ACHN (cell line): ENCODE measurements at regions not wholly inside any gene's neighbourhood (a gene's known extent, or its start where the extent isn't known, plus 50 kb on each side); places are given as distances from the start of the nearest gene placed in this dataset.

Source experiments
- DNase-seq: peaks from one replicate; pipeline ENCODE4 v3.0.0-alpha.2; 2015
- in situ Hi-C: cut with HindIII; loops from 2 replicates; pipeline ENCODE4 v1.10.0; 2017; ENCODE audit warnings: low sequenced_read_pairs, low pct_ligation_motif_present, low pct_unique_long_range_greater_than_20kb

DNA sequence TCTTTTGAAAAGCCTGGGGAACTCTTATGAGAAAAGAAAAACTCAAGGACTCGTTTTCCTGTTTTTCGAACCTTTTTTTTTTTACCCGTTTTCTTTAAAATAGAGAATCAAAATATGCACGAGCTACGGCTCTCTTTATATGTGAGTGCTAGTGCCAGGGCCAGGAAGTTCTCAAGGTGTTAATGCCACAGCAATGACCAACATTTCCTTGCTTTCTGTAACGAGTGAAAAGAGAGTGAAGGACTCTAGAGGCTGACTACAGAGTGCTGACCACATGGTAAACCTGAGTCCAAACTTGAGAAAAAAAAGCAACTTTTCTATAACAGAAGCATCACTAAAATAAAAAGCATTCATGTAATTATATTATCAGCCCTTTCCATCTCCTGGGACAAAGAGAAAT, 102.2 kb upstream of the SLC28A3 start:
- in situ Hi-C loops: no loop called here
- no peak for DNase-seq

DNA sequence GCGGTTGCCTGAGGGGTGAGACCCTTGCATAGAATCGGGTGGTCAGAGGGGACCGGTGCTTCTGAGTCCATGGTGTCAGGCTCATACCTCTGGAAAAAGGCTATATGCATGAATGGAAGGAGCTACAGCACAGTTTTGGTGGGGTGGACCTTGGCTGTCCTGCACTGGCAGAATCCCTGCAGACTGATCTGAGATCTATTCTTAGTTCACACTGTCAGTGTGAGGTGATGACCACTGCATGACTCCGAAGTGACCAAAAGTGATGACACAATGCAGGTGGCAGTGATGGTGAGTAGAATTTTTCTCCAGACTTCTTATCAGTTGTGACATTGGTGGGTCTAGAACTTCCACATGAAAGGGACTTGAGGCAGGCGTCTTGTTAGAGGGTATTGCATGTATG, 105.2 kb upstream of the SLC28A3 start:
- in situ Hi-C loops: no loop called here
- DNase-seq: no peak

- in situ Hi-C loops: no loop called here
- no peak for DNase-seq
Observed at GRCh38 chr9:84447305-84447704, 106.7 kb upstream of the SLC28A3 start.

DNA sequence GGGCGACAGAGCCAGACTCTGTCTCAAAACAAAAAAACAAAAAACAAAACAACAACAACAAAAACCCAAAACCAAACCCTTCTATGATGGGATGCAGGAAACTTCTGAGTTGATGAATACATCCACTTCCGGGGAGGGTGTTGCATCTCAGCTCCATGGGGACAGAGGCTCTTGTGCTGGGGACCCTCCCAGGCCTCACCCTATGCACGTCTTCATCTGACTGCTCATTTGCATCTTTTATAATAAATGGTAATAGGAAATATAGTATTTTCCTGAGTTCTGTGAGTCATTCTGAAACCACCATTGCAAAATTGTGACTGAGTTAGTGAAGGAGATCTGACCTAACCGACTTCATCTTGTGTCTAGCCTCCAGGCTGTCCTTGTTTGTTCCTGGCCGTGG, 109.5 kb upstream of the SLC28A3 start:
- in situ Hi-C loops: no loop called here
- no peak for DNase-seq

GRCh38 chr9:84456527-84456926, 116.0 kb upstream of the SLC28A3 start:
- DNase-seq: no peak

GRCh38 chr9:84460695-84461094, 120.1 kb upstream of the SLC28A3 start:
- in situ Hi-C loops: no loop called here
- DNase-seq: no peak

More at GRCh38 chr9:84456527-84456926, 116.0 kb upstream of the SLC28A3 start:
- in situ Hi-C loops: no loop called here

GRCh38 chr9:84463272-84463671, 122.7 kb upstream of the SLC28A3 start:
- no peak for DNase-seq
- in situ Hi-C loops: no loop called here

GRCh38 chr9:84466580-84467285, 126.2 kb upstream of the SLC28A3 start:
- no peak for DNase-seq
- in situ Hi-C loops: no loop called here

DNA sequence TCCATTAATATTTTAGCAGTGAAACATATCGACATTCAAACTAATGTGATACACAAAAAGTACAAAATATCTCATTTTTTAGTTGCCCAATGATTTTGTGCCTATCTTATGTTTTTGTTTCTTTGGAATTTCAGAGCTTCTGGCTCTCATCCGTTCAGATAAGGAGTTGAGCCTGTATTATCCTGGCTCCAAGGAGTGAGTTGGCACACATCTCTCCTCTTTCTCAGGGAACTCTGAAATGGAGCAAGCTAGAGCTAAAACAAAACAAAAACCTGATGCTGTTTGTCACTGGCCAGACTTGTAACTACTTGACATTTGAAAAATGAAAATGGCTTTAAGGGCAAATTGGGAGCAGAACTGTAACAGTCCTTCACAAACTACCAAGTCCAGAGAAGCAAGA, 131.3 kb upstream of the SLC28A3 start:
- in situ Hi-C loops: no loop called here
- DNase-seq: no peak

- in situ Hi-C loops: no loop called here
- no peak for DNase-seq
Observed at GRCh38 chr9:84478996-84479395, 138.4 kb upstream of the SLC28A3 start.

- in situ Hi-C loops: no loop called here
- DNase-seq: no peak
Observed at GRCh38 chr9:84480071-84480470, 139.5 kb upstream of the SLC28A3 start.

DNA sequence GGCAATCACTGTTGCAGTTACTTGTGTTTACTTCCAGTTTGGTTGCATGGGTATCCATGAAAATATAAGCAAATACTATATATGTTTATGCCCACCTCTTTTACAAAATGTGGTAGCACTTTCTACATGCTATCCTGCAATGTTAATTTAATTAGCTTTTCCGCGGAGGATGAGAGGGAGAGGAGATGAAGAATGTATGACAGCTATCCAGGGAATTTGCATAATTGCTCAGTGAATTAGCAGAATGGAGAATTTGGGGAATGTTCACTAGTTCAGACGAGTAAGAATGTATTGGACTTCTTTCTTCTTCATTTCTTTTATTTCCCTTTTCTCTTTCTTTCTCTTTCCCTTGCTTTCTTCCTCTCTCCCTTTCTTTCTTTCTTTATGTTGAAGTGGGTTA, 140.7 kb upstream of the SLC28A3 start:
- no peak for DNase-seq
- in situ Hi-C loops: no loop called here

DNA sequence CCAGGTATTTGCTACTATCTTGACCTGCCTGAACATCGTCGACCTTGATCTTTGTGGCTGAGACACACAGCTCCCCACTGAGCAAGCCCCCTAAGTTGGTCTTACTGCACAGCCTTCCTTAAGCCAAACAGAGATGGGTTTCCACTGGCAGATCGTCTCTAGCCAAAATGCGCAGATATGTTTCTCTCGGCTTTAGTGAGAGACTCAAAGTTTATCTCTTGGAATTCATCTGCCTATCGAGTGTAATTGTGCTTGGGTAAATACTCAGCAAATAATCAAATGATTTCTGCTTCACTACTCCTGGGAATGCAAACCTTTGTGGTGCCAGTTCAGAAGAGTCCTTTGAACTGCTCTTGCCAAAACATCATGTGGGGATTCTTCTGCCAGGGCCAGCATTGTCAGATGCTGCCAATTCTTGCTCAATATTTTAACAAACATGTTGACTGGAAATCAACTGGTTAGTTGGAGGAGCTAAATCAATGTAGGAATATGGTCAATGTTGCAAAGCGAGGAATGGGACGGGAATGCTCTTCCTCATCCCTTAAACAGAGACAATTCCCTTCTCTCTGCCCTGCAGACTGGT, 141.2 kb upstream of the SLC28A3 start:
- in situ Hi-C loops: no loop called here

GRCh38 chr9:84482607-84483006, 142.0 kb upstream of the SLC28A3 start:
- no peak for DNase-seq
- in situ Hi-C loops: no loop called here

More for the DNA sequence above, 141.2 kb upstream of the SLC28A3 start:
- no peak for DNase-seq

DNA sequence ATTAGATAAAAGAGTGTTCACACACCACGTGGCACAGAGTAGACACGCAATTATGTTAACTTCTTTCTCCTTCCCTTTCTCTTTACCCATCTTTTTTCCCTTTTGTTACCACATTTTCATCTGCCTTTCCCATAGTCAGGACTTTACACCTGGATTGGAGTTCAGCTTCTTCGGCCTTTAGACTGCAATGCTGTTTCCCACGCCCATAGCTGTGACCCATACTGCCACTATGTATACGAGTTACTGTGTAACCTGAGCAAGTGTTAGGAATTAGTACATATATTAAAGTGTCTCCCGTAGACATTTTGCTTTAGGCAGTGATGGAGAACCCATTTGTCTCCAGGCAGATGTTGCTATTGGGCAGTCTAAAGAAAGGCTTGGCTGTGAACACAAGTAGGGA, 143.6 kb upstream of the SLC28A3 start:
- in situ Hi-C loops: no loop called here
- no peak for DNase-seq

DNA sequence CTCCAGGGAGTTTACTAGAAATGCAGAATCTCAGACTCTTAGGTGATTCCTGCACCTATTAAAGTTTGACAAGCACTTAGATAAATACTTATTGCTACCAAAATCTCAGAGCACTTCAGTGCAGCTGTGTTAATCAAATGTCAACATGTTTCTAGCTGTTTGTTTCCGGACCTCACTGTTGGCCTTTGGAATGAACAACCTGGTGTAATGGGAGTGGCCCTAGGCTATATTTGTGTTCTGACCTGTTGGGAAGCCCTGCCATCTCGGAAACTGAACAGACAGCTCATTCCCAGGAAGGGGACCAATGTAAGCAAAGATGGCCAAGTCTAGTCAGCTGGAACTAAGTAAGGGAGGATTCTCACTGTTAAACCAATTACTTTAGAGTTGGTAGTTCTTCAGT, 145.0 kb upstream of the SLC28A3 start:
- in situ Hi-C loops: no loop called here
- DNase-seq: no peak

GRCh38 chr9:84486663-84487062, 146.1 kb upstream of the SLC28A3 start:
- in situ Hi-C loops: no loop called here
- DNase-seq: no peak

DNA sequence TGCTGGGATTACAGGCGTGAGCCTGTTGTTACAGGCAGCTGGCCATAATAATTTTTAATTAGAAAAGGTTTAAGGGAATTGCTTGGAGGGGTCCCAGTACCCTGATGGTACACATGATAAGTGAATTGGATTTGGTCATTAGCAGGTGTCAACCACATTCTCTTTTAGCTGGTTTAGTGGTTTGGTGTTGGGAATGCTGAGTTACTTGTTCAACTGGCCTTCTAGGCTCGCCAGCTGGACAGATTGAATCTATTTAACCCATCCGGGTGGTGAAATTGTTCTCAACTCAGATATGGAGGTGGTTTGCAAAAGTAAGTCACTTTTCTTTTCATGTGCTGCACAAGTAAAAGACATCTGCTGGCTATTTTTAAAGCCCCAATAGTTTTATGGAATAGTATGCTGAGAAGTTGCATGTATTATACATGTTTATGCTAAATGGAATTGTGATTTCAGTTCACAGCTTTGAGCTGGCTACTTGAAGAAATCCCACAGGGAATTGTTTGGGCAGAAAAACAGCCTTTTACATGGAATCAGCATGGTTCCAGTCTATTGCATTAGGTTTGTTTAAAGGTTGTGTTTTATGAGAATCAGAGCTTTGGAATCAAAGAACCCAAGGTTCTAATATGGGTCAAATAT, 149.8 kb upstream of the SLC28A3 start:
- in situ Hi-C loops: no loop called here
- no peak for DNase-seq

DNA sequence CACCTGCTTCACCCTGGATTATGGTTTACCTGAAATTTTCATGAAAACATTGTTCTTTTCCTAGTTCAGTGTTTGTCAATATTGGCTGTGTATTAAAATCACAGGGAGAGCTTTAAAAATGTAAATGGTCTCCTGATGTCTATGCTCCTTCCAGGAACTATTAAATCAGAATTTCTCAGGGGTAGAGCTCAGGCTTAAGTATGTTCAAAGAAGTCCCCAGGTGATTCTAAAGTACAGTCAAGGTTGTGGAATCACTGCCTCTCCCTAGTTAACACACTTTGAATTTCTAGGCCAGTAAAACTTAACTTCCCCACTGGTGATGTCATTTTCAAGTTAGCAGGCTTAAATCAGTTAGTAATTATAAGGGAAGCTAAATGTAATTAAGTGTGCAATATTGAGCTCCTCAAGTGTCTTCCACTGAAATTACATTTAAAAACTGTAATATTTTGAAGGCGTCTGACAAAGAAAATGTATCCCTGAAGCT, 150.3 kb upstream of the SLC28A3 start:
- DNase-seq: no peak
- in situ Hi-C loops: no loop called here
